RKO (cell line): ENCODE measurements at regions not wholly inside any gene's neighbourhood (a gene's known extent, or its start where the extent isn't known, plus 50 kb on each side); places are given as distances from the start of the nearest gene placed in this dataset.
"Not testable (repeated sequence)": the region's sequence is repeated elsewhere in the genome, so short reads cannot be mapped to it uniquely, and the experiment has no call there.

ENCODE experiments used
- DNase-seq: peaks from one replicate; pipeline ENCODE4 v3.0.0-alpha.2; 2016; ENCODE audit warnings: low spot score

GRCh38 chr7:152905949-152906348 lies 146.4 kb downstream of the ACTR3B start:
- DNase-seq = no peak

GRCh38 chr7:152907042-152907761 lies 147.7 kb downstream of the ACTR3B start:
- no peak for DNase-seq

- no peak for DNase-seq
Measured at GRCh38 chr7:152909280-152909679, 149.7 kb downstream of the ACTR3B start.

GRCh38 chr7:152909683-152910544 lies 150.4 kb downstream of the ACTR3B start:
- no peak for DNase-seq

GRCh38 chr7:152910545-152911225 lies 151.1 kb downstream of the ACTR3B start:
- DNase-seq = no peak

- no peak for DNase-seq
Measured at GRCh38 chr7:152911226-152911560, 151.6 kb downstream of the ACTR3B start.

GRCh38 chr7:152911922-152912321 lies 152.4 kb downstream of the ACTR3B start:
- no peak for DNase-seq

GRCh38 chr7:152912511-152912910 lies 153.0 kb downstream of the ACTR3B start:
- no peak for DNase-seq

- no peak for DNase-seq
Measured at GRCh38 chr7:152913492-152913891, 153.9 kb downstream of the ACTR3B start.

GRCh38 chr7:152914014-152914844 lies 154.7 kb downstream of the ACTR3B start:
- DNase-seq = no peak

- DNase-seq = not testable (repeated sequence)
Measured at GRCh38 chr7:152914845-152915102, 155.2 kb downstream of the ACTR3B start.

GRCh38 chr7:152922318-152923081 lies 162.9 kb downstream of the ACTR3B start:
- DNase-seq = no peak

- no peak for DNase-seq
Measured at GRCh38 chr7:152923711-152924110, 164.2 kb downstream of the ACTR3B start.

GRCh38 chr7:152924238-152924637 lies 164.7 kb downstream of the ACTR3B start:
- no peak for DNase-seq

- DNase-seq = no peak
Measured at GRCh38 chr7:152924826-152925411, 165.4 kb downstream of the ACTR3B start.

- no peak for DNase-seq
Measured at GRCh38 chr7:152925412-152926147, 166.0 kb downstream of the ACTR3B start.

GRCh38 chr7:152931633-152932032 lies 172.1 kb downstream of the ACTR3B start:
- DNase-seq = no peak

- no peak for DNase-seq
Measured at GRCh38 chr7:152937282-152937681, 177.7 kb downstream of the ACTR3B start.

- not testable (repeated sequence) for DNase-seq
Measured at GRCh38 chr7:152946616-152947015, 187.1 kb downstream of the ACTR3B start.

GRCh38 chr7:152947686-152948085 lies 188.1 kb downstream of the ACTR3B start:
- DNase-seq = no peak
